ENCODE measurements at regions not wholly inside any gene's neighbourhood (a gene's known extent, or its start where the extent isn't known, plus 50 kb on each side); places are given as distances from the start of the nearest gene placed in this dataset.
"Not testable (repeated sequence)": the region's sequence is repeated elsewhere in the genome, so short reads cannot be mapped to it uniquely, and the experiment has no call there.

GRCh38 chr14:19511055-19511454 lies 76.9 kb upstream of the POTEG start:
- not testable (repeated sequence) for DNase-seq

- not testable (repeated sequence) for DNase-seq
Observed at GRCh38 chr14:19489475-19489874, 55.3 kb upstream of the POTEG start.

GRCh38 chr14:19488457-19488856 lies 54.3 kb upstream of the POTEG start:
- peak in 1 of 2 donors; percentile 0 for DNase-seq

DNA sequence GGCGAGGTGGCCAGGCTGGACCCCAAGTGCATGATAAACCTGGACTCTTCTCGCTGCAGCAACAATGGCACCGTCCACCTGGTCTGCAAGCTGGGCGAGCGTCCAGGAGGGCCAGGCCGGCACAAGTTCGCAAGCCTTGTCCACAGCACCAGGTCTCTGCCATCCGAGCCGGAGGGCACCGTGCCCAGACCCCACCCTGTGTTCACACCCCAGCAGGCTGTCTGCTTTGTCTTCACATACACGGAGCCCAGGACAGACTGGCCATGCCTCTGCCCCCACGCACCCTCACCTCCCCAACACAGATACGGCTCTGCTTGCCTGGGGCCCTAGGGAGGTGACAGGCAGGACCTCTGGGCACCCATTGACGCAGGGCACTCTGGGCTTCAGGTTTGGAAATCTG lies 53.5 kb upstream of the POTEG start:
- not testable (repeated sequence) for DNase-seq

DNA sequence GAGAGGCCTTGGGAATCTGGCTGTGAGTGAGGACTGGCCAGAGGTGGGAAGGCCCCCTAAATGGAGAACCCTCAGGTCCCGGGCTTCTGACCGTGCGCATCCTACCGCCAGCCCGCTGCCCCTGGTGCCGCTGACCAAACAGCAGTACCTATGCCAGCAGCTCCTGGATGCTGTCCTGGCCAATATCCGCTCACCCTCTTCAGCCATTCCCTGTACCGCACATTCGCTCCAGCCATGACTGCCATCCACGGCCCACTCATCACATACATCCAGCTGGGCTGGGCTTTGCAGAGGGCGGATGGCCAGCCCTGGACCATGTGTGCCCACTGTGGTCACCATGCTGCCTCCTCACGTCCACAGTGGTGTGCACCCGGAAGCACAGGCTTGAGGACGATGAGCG lies 53.1 kb upstream of the POTEG start:
- peak in 1 of 2 donors; percentile 0 for DNase-seq

- DNase-seq: peak in 1 of 2 donors; percentile 0
Observed at GRCh38 chr14:19485346-19485745, 51.2 kb upstream of the POTEG start.

All from CD4-positive, alpha-beta T cell treated with Interleukin-1 beta for 1 hour (primary cell).